ENCODE measurements at regions not wholly inside any gene's neighbourhood (a gene's known extent, or its start where the extent isn't known, plus 50 kb on each side); places are given as distances from the start of the nearest gene placed in this dataset.
A peak's percentile ranks its signal among the peaks of the same experiment; 100 is the strongest.

- in situ Hi-C loops (cut with HindIII; ENCODE audit: low pct_unique_long_range_greater_than_20kb, low sequenced_read_pairs), result no loop called here
- no peak for DNase-seq (ENCODE audit: low read depth, low spot score)
Measured at GRCh38 chr20:39489986-39490560, 527.9 kb downstream of the DHX35 start.

GRCh38 chr20:39480276-39481043 is 518.3 kb downstream of the DHX35 start:
- in situ Hi-C loops (cut with HindIII; ENCODE audit: low pct_unique_long_range_greater_than_20kb, low sequenced_read_pairs), result no loop called here
- DNase-seq (ENCODE audit: low read depth, low spot score), result no peak

GRCh38 chr20:39479196-39479810 is 517.2 kb downstream of the DHX35 start:
- in situ Hi-C loops (cut with HindIII; ENCODE audit: low pct_unique_long_range_greater_than_20kb, low sequenced_read_pairs), result no loop called here
- no peak for DNase-seq (ENCODE audit: low read depth, low spot score)

- in situ Hi-C loops (cut with HindIII; ENCODE audit: low pct_unique_long_range_greater_than_20kb, low sequenced_read_pairs), result no loop called here
- no peak for DNase-seq (ENCODE audit: low read depth, low spot score)
Measured at GRCh38 chr20:39474879-39475278, 512.7 kb downstream of the DHX35 start.

- no peak for DNase-seq (ENCODE audit: low read depth, low spot score)
- in situ Hi-C loops (cut with HindIII; ENCODE audit: low pct_unique_long_range_greater_than_20kb, low sequenced_read_pairs), result no loop called here
Measured at GRCh38 chr20:39473536-39473935, 511.4 kb downstream of the DHX35 start.

- peak; percentile 23 for DNase-seq (ENCODE audit: low read depth, low spot score)
- in situ Hi-C loops (cut with HindIII; ENCODE audit: low pct_unique_long_range_greater_than_20kb, low sequenced_read_pairs), result no loop called here
Measured at GRCh38 chr20:39468703-39469102, 506.6 kb downstream of the DHX35 start.

GRCh38 chr20:39464238-39464637 is 502.1 kb downstream of the DHX35 start:
- no peak for DNase-seq (ENCODE audit: low read depth, low spot score)
- in situ Hi-C loops (cut with HindIII; ENCODE audit: low pct_unique_long_range_greater_than_20kb, low sequenced_read_pairs), result no loop called here

- DNase-seq (ENCODE audit: low read depth, low spot score), result no peak
- in situ Hi-C loops (cut with HindIII; ENCODE audit: low pct_unique_long_range_greater_than_20kb, low sequenced_read_pairs), result no loop called here
Measured at GRCh38 chr20:39462416-39462945, 500.3 kb downstream of the DHX35 start.

- in situ Hi-C loops (cut with HindIII; ENCODE audit: low pct_unique_long_range_greater_than_20kb, low sequenced_read_pairs), result no loop called here
- no peak for DNase-seq (ENCODE audit: low read depth, low spot score)
Measured at GRCh38 chr20:39458452-39458851, 496.3 kb downstream of the DHX35 start.

GRCh38 chr20:39453890-39454289 is 491.7 kb downstream of the DHX35 start:
- in situ Hi-C loops (cut with HindIII; ENCODE audit: low pct_unique_long_range_greater_than_20kb, low sequenced_read_pairs), result no loop called here
- no peak for DNase-seq (ENCODE audit: low read depth, low spot score)

- in situ Hi-C loops (cut with HindIII; ENCODE audit: low pct_unique_long_range_greater_than_20kb, low sequenced_read_pairs), result no loop called here
- DNase-seq (ENCODE audit: low read depth, low spot score), result no peak
Measured at GRCh38 chr20:39452583-39453340, 490.6 kb downstream of the DHX35 start.

GRCh38 chr20:39451386-39451785 is 489.2 kb downstream of the DHX35 start:
- in situ Hi-C loops (cut with HindIII; ENCODE audit: low pct_unique_long_range_greater_than_20kb, low sequenced_read_pairs), result no loop called here
- no peak for DNase-seq (ENCODE audit: low read depth, low spot score)

- DNase-seq (ENCODE audit: low read depth, low spot score), result no peak
- in situ Hi-C loops (cut with HindIII; ENCODE audit: low pct_unique_long_range_greater_than_20kb, low sequenced_read_pairs), result no loop called here
Measured at GRCh38 chr20:39446397-39446796, 484.3 kb downstream of the DHX35 start.

GRCh38 chr20:39445095-39445494 is 483.0 kb downstream of the DHX35 start:
- in situ Hi-C loops (cut with HindIII; ENCODE audit: low pct_unique_long_range_greater_than_20kb, low sequenced_read_pairs), result no loop called here

GRCh38 chr20:39433466-39433865 is 471.3 kb downstream of the DHX35 start:
- in situ Hi-C loops (cut with HindIII; ENCODE audit: low pct_unique_long_range_greater_than_20kb, low sequenced_read_pairs), result no loop called here
- no peak for DNase-seq (ENCODE audit: low read depth, low spot score)

More at GRCh38 chr20:39445095-39445494, 483.0 kb downstream of the DHX35 start:
- no peak for DNase-seq (ENCODE audit: low read depth, low spot score)

GRCh38 chr20:39431091-39431880 is 469.1 kb downstream of the DHX35 start:
- in situ Hi-C loops (cut with HindIII; ENCODE audit: low pct_unique_long_range_greater_than_20kb, low sequenced_read_pairs), result no loop called here
- DNase-seq (ENCODE audit: low read depth, low spot score), result no peak

- in situ Hi-C loops (cut with HindIII; ENCODE audit: low pct_unique_long_range_greater_than_20kb, low sequenced_read_pairs), result no loop called here
Measured at GRCh38 chr20:39429726-39430125, 467.6 kb downstream of the DHX35 start.

More at GRCh38 chr20:39429726-39430125, 467.6 kb downstream of the DHX35 start:
- DNase-seq (ENCODE audit: low read depth, low spot score), result peak; percentile 70
